ENCODE measurements at regions not wholly inside any gene's neighbourhood (a gene's known extent, or its start where the extent isn't known, plus 50 kb on each side); places are given as distances from the start of the nearest gene placed in this dataset.

DNA sequence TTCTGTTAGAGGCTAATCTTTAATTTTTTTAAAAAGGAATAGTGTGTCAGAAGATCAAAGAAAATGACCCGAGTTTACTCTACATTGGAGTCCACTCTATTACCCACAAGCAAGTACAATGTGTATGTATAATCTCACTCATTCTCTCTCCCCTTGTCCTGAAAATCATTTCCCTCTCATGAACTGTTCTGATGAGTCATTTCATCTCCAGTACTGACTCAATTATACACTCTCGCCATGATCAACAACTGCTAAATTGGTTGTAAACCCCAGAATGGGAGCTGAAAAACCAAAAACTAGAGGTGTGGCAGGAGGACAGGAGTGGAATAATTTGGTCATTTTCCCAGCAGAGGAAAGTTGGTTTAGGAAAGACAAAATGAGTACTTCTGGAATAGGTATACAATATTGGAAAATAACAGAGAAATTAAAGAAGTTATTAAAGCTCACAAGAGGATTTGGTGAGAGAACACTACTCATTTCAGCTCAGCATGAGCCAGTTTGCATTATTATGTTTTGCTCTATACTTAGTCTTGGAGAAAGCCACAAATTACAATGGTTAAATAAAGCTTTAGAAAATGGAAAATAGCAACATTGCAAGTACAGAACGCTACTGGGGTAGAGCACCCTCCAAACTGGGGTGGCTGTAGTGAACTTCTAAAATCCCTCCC, 144.3 kb upstream of the PFN2 start:
- Histone ChIP-seq H3K4me3 (no peak overlapping the region), H3K27ac (no peak overlapping the region), H3K36me3 (no peaks in the 10 kb centered on the region), H3K9me3 (no peaks in the 10 kb centered on the region), H3K27me3 (no peaks in the 10 kb centered on the region), H3K4me1 (no peaks in the 10 kb centered on the region)
- ATAC-seq (no peak), DNase-seq (no peak)
- TF ChIP-seq, protein P1, sequence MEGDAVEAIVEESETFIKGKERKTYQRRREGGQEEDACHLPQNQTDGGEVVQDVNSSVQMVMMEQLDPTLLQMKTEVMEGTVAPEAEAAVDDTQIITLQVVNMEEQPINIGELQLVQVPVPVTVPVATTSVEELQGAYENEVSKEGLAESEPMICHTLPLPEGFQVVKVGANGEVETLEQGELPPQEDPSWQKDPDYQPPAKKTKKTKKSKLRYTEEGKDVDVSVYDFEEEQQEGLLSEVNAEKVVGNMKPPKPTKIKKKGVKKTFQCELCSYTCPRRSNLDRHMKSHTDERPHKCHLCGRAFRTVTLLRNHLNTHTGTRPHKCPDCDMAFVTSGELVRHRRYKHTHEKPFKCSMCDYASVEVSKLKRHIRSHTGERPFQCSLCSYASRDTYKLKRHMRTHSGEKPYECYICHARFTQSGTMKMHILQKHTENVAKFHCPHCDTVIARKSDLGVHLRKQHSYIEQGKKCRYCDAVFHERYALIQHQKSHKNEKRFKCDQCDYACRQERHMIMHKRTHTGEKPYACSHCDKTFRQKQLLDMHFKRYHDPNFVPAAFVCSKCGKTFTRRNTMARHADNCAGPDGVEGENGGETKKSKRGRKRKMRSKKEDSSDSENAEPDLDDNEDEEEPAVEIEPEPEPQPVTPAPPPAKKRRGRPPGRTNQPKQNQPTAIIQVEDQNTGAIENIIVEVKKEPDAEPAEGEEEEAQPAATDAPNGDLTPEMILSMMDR (IDR thresholded peaks at IDR 0.05) = no peak
- no peak for TF ChIP-seq POLR2A (IDR thresholded peaks at IDR 0.05)
- 50% methylated on average over 3 of the region's 3 CpGs for WGBS (ENCODE audit: insufficient coverage, low coverage, low lambda C conversion rate, missing lambda C conversion rate)
- intact Hi-C loops (cut with DNase I) = no loop called here

DNA sequence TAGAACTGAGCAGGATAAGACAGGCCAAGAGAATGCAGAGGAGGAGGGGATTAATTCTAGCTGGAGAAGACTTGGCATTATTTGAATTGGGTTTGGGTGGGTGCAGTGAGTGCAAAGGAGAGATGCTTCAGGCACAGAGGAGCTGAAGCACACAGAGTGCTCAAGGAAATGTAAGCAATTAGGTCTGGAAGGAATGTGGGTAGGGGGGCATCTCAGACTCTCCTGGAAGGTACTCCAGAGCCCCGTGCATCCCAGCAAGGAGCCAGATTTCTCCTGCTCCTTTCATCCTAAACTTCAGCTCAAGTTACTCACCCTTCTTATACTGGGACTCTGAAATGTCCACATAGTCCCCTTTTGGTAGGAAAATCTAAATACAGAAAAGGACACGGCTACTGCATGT, 143.6 kb upstream of the PFN2 start:
- no peak for ATAC-seq
- Histone ChIP-seq H3K27me3 (no peaks in the 10 kb centered on the region), H3K4me1 (no peaks in the 10 kb centered on the region), H3K27ac (no peak overlapping the region), H3K9me3 (no peaks in the 10 kb centered on the region), H3K36me3 (no peaks in the 10 kb centered on the region), H3K4me3 (no peak overlapping the region)
- intact Hi-C loops (cut with DNase I) = no loop called here
- TF ChIP-seq, protein P1 (IDR thresholded peaks at IDR 0.05) = no peak
- no peak for TF ChIP-seq POLR2A (IDR thresholded peaks at IDR 0.05)
- DNase-seq = no peak
- 50% methylated on average over 2 of the region's 2 CpGs for WGBS (ENCODE audit: insufficient coverage, low coverage, low lambda C conversion rate, missing lambda C conversion rate)

DNA sequence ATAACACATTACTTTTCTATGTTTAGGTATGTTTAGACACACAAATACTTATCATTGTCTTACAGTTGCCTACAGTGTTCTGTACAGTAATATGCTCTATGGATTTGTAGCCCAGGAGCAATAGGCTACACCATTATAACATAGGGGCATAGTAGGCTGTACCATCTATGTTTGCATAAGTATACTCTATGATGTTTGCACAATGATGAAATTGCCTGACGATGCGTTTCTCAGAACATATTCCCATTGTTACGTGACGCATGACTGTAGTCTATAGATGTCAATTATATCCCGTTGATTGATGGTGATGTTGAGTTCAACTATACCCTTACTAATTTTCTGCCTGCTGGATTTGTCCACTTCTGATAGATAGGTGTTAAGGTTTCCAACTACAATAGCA, 139.4 kb upstream of the PFN2 start:
- Histone ChIP-seq H3K4me3 (no peak overlapping the region), H3K27ac (no peak overlapping the region), H3K4me1 (no peaks in the 10 kb centered on the region), H3K27me3 (no peaks in the 10 kb centered on the region), H3K9me3 (no peaks in the 10 kb centered on the region), H3K36me3 (no peaks in the 10 kb centered on the region)
- WGBS (ENCODE audit: insufficient coverage, low coverage, low lambda C conversion rate, missing lambda C conversion rate) = 78% methylated on average over 5 of the region's 5 CpGs
- intact Hi-C loops (cut with DNase I) = no loop called here
- no peak for TF ChIP-seq POLR2A (IDR thresholded peaks at IDR 0.05)
- TF ChIP-seq, protein P1 (IDR thresholded peaks at IDR 0.05) = no peak
- no peak for DNase-seq
- no peak for ATAC-seq

DNA sequence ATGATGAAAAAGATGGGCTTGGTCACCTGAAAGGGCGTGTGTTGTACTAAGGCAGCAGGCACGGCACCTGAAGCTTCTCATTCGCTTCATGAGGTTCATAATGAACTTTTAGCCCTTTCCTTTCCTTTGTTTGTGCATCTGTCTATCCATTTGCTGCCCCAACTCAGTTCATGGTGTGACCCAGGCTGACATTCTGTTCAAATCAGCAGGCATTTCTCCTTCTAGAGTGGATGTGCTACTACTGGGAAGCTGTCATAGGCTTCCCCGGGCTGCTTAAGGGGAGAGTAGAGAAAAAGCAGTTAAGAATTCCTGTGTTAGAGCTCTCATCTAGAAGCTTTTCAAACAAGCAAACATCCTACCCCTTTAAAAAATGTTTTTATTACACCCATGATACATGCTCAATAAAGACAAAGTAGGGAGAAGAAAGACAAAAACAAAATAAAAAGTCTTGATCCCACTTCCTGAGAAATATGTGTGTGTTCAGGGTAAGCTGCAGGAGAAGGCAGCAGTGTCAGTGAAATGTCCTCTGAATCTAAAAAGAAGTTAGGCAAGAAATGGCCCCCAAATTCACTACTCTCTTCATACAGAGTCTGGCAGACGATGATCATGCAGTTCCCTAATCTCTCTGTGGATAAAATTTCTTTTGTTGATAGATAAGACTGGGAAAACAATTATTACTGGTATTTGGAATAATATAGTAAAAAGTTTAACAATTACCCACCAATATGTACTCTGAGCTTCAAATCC, 136.9 kb upstream of the PFN2 start:
- no peak for TF ChIP-seq POLR2A (IDR thresholded peaks at IDR 0.05)
- TF ChIP-seq, protein P1 (IDR thresholded peaks at IDR 0.05) = no peak
- Histone ChIP-seq H3K27me3 (no peaks in the 10 kb centered on the region), H3K27ac (no peak overlapping the region), H3K9me3 (no peaks in the 10 kb centered on the region), H3K4me3 (no peak overlapping the region), H3K4me1 (no peaks in the 10 kb centered on the region), H3K36me3 (no peaks in the 10 kb centered on the region)
- DNase-seq = no peak
- WGBS (ENCODE audit: insufficient coverage, low coverage, low lambda C conversion rate, missing lambda C conversion rate) = 63% methylated on average over 5 of the region's 5 CpGs
- ATAC-seq = no peak
- intact Hi-C loops (cut with DNase I) = no loop called here
